ENCODE measurements at regions not wholly inside any gene's neighbourhood (a gene's known extent, or its start where the extent isn't known, plus 50 kb on each side); places are given as distances from the start of the nearest gene placed in this dataset.
"Not testable (repeated sequence)": the region's sequence is repeated elsewhere in the genome, so short reads cannot be mapped to it uniquely, and the experiment has no call there.

- ATAC-seq (no peak), DNase-seq (no peak)
Measured at GRCh38 chr13:90732049-90732448, 615.4 kb upstream of the MIR17HG start.

GRCh38 chr13:90734497-90734896 lies 613.0 kb upstream of the MIR17HG start:
- not testable (repeated sequence) for ATAC-seq, DNase-seq

GRCh38 chr13:90738881-90739280 lies 608.6 kb upstream of the MIR17HG start:
- no peak for DNase-seq
- ATAC-seq = no peak

GRCh38 chr13:90740099-90740498 lies 607.4 kb upstream of the MIR17HG start:
- ATAC-seq = no peak
- no peak for DNase-seq

- DNase-seq (no peak), ATAC-seq (no peak)
Measured at GRCh38 chr13:90742381-90742780, 605.1 kb upstream of the MIR17HG start.

GRCh38 chr13:90746230-90746629 lies 601.3 kb upstream of the MIR17HG start:
- no peak for ATAC-seq
- no peak for DNase-seq

GRCh38 chr13:90750021-90750420 lies 597.5 kb upstream of the MIR17HG start:
- no peak for DNase-seq
- ATAC-seq = no peak

- no peak for ATAC-seq
Measured at GRCh38 chr13:90751026-90751425, 596.5 kb upstream of the MIR17HG start.

GRCh38 chr13:90752070-90752469 lies 595.4 kb upstream of the MIR17HG start:
- no peak for DNase-seq
- ATAC-seq = no peak

More at GRCh38 chr13:90751026-90751425, 596.5 kb upstream of the MIR17HG start:
- no peak for DNase-seq

GRCh38 chr13:90757127-90757680 lies 590.3 kb upstream of the MIR17HG start:
- DNase-seq = no peak

GRCh38 chr13:90760639-90761038 lies 586.8 kb upstream of the MIR17HG start:
- ATAC-seq (no peak), DNase-seq (no peak)

More at GRCh38 chr13:90757127-90757680, 590.3 kb upstream of the MIR17HG start:
- ATAC-seq = no peak

GRCh38 chr13:90763476-90764150 lies 583.9 kb upstream of the MIR17HG start:
- no peak for ATAC-seq
- no peak for DNase-seq

- ATAC-seq (no peak), DNase-seq (no peak)
Measured at GRCh38 chr13:90766386-90766902, 581.0 kb upstream of the MIR17HG start.

- no peak for ATAC-seq
- no peak for DNase-seq
Measured at GRCh38 chr13:90768116-90768515, 579.4 kb upstream of the MIR17HG start.

GRCh38 chr13:90769387-90769786 lies 578.1 kb upstream of the MIR17HG start:
- DNase-seq (no peak), ATAC-seq (no peak)

GRCh38 chr13:90770334-90770733 lies 577.2 kb upstream of the MIR17HG start:
- DNase-seq (no peak), ATAC-seq (no peak)

GRCh38 chr13:90773681-90774080 lies 573.8 kb upstream of the MIR17HG start:
- no peak for ATAC-seq
- DNase-seq = no peak

GRCh38 chr13:90776051-90776748 lies 571.3 kb upstream of the MIR17HG start:
- ATAC-seq (no peak), DNase-seq (no peak)

GRCh38 chr13:90783273-90783672 lies 564.2 kb upstream of the MIR17HG start:
- DNase-seq = no peak
- no peak for ATAC-seq

GRCh38 chr13:90787007-90787406 lies 560.5 kb upstream of the MIR17HG start:
- no peak for ATAC-seq
- DNase-seq = no peak

- no peak for DNase-seq
Measured at GRCh38 chr13:90792335-90792734, 555.2 kb upstream of the MIR17HG start.

GRCh38 chr13:90793261-90793820 lies 554.1 kb upstream of the MIR17HG start:
- ATAC-seq (no peak), DNase-seq (no peak)

More at GRCh38 chr13:90792335-90792734, 555.2 kb upstream of the MIR17HG start:
- no peak for ATAC-seq

- ATAC-seq = no peak
Measured at GRCh38 chr13:90796474-90796873, 551.0 kb upstream of the MIR17HG start.

More at GRCh38 chr13:90796474-90796873, 551.0 kb upstream of the MIR17HG start:
- DNase-seq = no peak

All from stimulated activated naive CD8-positive, alpha-beta T cell treated with anti-CD3 and anti-CD28 coated beads, Interleukin-15, Interleukin-2, amounts not matched to agents 100 U/mL and 50 U/mL, for 24 hours (primary cell).